NT2/D1 (cell line): ENCODE measurements at regions not wholly inside any gene's neighbourhood (a gene's known extent, or its start where the extent isn't known, plus 50 kb on each side); places are given as distances from the start of the nearest gene placed in this dataset.

ENCODE experiments used
- SUZ12 ChIP-seq: IDR thresholded peaks from 2 replicates; pipeline ENCODE4 v1.6.1; 2011; ENCODE audit not compliant: insufficient read length, insufficient read depth; ENCODE audit errors: extremely low read depth
- ZNF274 ChIP-seq: IDR thresholded peaks from 2 replicates; pipeline ENCODE4 v1.6.1; 2011; ENCODE audit warnings: mild to moderate bottlenecking, low read depth, low read length

DNA sequence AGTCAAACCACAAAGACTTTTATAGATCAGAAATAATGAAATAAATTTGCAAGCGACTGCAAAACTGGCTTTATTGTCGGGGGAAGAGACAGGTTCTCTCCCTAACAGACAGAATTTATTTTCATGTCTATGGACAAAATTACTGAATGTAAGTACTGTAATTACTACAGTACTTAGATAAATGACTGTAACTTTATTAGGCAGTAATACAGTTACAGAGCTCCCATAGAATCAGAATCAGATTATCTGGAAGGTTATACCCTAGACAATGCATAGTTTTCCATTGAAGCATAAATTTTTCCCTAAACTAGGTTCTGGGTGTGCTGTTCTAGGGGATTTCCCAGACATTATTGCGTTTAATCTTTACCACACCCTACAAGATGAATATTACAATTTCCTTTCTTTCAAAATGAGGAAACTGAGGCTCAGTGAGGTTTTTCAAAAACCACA lies 114.2 kb downstream of the C12orf75 start:
- TF ChIP-seq SUZ12 = no peak
- TF ChIP-seq ZNF274 = no peak
